ENCODE measurements at regions not wholly inside any gene's neighbourhood (a gene's known extent, or its start where the extent isn't known, plus 50 kb on each side); places are given as distances from the start of the nearest gene placed in this dataset.

GRCh38 chr7:25368599-25369201, 140.4 kb upstream of the NPVF start:
- DNase-seq, result no peak

GRCh38 chr7:25369786-25370185, 141.5 kb upstream of the NPVF start:
- DNase-seq, result no peak

GRCh38 chr7:25371972-25372371, 143.7 kb upstream of the NPVF start:
- no peak for DNase-seq

GRCh38 chr7:25375805-25376600, 147.7 kb upstream of the NPVF start:
- no peak for DNase-seq

- no peak for DNase-seq
These were observed 151.3 kb upstream of the NPVF start for GRCh38 chr7:25379351-25380300.

- DNase-seq, result no peak
These were observed 153.7 kb upstream of the NPVF start for GRCh38 chr7:25381818-25382589.

GRCh38 chr7:25382869-25383268, 154.6 kb upstream of the NPVF start:
- no peak for DNase-seq

GRCh38 chr7:25383402-25383801, 155.1 kb upstream of the NPVF start:
- DNase-seq, result no peak

- DNase-seq, result no peak
These were observed 156.7 kb upstream of the NPVF start for GRCh38 chr7:25384788-25385505.

- no peak for DNase-seq
These were observed 157.3 kb upstream of the NPVF start for GRCh38 chr7:25385506-25386136.

- DNase-seq, result no peak
These were observed 158.0 kb upstream of the NPVF start for GRCh38 chr7:25386311-25386744.

- no peak for DNase-seq
These were observed 160.4 kb upstream of the NPVF start for GRCh38 chr7:25388681-25389080.

- peak; percentile 64 for DNase-seq
These were observed 161.3 kb upstream of the NPVF start for GRCh38 chr7:25389489-25390106.

GRCh38 chr7:25391295-25391861, 163.1 kb upstream of the NPVF start:
- DNase-seq, result peak; percentile 35

- DNase-seq, result no peak
These were observed 163.8 kb upstream of the NPVF start for GRCh38 chr7:25391961-25392587.

GRCh38 chr7:25392588-25393338, 164.5 kb upstream of the NPVF start:
- no peak for DNase-seq

- no peak for DNase-seq
These were observed 167.7 kb upstream of the NPVF start for GRCh38 chr7:25395976-25396375.

- DNase-seq, result no peak
These were observed 168.4 kb upstream of the NPVF start for GRCh38 chr7:25396668-25397067.

GRCh38 chr7:25398418-25398817, 170.1 kb upstream of the NPVF start:
- no peak for DNase-seq

All from fibroblast of skin of scalp (primary cell).